ENCODE measurements at regions not wholly inside any gene's neighbourhood (a gene's known extent, or its start where the extent isn't known, plus 50 kb on each side); places are given as distances from the start of the nearest gene placed in this dataset.

GRCh38 chr4:33841120-33841519 lies 2403.2 kb downstream of the ARAP2 start:
- no peak for TF ChIP-seq SNAI2 (CRISPR knock-in tag; IDR thresholded peaks at IDR 0.05)
- no peak for TF ChIP-seq CREB5 (CRISPR knock-in tag; IDR thresholded peaks at IDR 0.05; ENCODE audit: low read depth)
- no peak for TF ChIP-seq TCF4 (CRISPR knock-in tag; IDR thresholded peaks at IDR 0.05; ENCODE audit: borderline replicate concordance)
- TF ChIP-seq ZNF70 (CRISPR knock-in tag; IDR thresholded peaks at IDR 0.05), result no peak
- no peak for TF ChIP-seq ARNTL (CRISPR knock-in tag; IDR thresholded peaks at IDR 0.05; ENCODE audit: borderline replicate concordance, low read depth)
- no peak for TF ChIP-seq BACH2 (CRISPR knock-in tag; IDR thresholded peaks at IDR 0.05; ENCODE audit: borderline replicate concordance)
- TF ChIP-seq PPARA (CRISPR knock-in tag; IDR thresholded peaks at IDR 0.05; ENCODE audit: borderline replicate concordance), result no peak
- no peak for TF ChIP-seq GLIS3 (CRISPR knock-in tag; IDR thresholded peaks at IDR 0.05)
- no peak for TF ChIP-seq ZNF8 (CRISPR knock-in tag; IDR thresholded peaks at IDR 0.05)
- TF ChIP-seq RARB (CRISPR knock-in tag; IDR thresholded peaks at IDR 0.05), result no peak
- no peak for TF ChIP-seq CSDC2 (CRISPR knock-in tag; IDR thresholded peaks at IDR 0.05)
- TF ChIP-seq PATZ1 (CRISPR knock-in tag; IDR thresholded peaks at IDR 0.05; ENCODE audit: borderline replicate concordance), result no peak

Measured in SK-N-SH treated with all-trans-retinoic acid at 6 μM for 48 hours (cell line).